A673 (cell line): ENCODE measurements at regions not wholly inside any gene's neighbourhood (a gene's known extent, or its start where the extent isn't known, plus 50 kb on each side); places are given as distances from the start of the nearest gene placed in this dataset.

ENCODE experiments used
- CTCF ChIP-seq: fragments of 300-800, 200-600 bp; sonication (generic); conservative IDR thresholded peaks from 2 replicates; pipeline ENCODE4 v1.5.1; 2017; ENCODE audit warnings: low read depth, mild to moderate bottlenecking, antibody characterized with exemption, low read length, moderate library complexity, mixed read lengths
- EZH2 ChIP-seq: fragments of 200-600 bp; sonication (generic); IDR thresholded peaks from 2 replicates; pipeline ENCODE4 v1.6.1; 2017; ENCODE audit warnings: borderline replicate concordance, low read depth, mild to moderate bottlenecking, mixed read lengths, antibody characterized with exemption, low read length; ENCODE audit not compliant: poor library complexity, severe bottlenecking

- no peak for TF ChIP-seq CTCF
- TF ChIP-seq EZH2: no peak
Observed at GRCh38 chr13:109479534-109479933, 306.8 kb downstream of the IRS2 start.
